HUES6 (cell line): ENCODE measurements at regions not wholly inside any gene's neighbourhood (a gene's known extent, or its start where the extent isn't known, plus 50 kb on each side); places are given as distances from the start of the nearest gene placed in this dataset.

Experiments used
- H3K27ac ChIP-seq: 2 replicates; pipeline ENCODE4 v1.7.0; 2013; ENCODE audit warnings: low read depth, mild to moderate bottlenecking, low read length, inconsistent platforms
- H3K27me3 ChIP-seq: 2 replicates; pipeline ENCODE4 v1.6.1; 2013; ENCODE audit warnings: low read length; ENCODE audit not compliant: control insufficient read depth, insufficient read depth
- H3K36me3 ChIP-seq: 2 replicates; pipeline ENCODE4 v1.6.1; 2013; ENCODE audit warnings: low read length; ENCODE audit not compliant: control insufficient read depth, insufficient read depth
- H3K4me1 ChIP-seq: 2 replicates; pipeline ENCODE4 v1.6.1; 2013; ENCODE audit warnings: low read length; ENCODE audit not compliant: control insufficient read depth, insufficient read depth
- H3K4me3 ChIP-seq: 2 replicates; pipeline ENCODE4 v1.5.1; 2013; ENCODE audit warnings: low read depth, low read length
- H3K9ac ChIP-seq: one replicate; pipeline ENCODE4 v1.6.1; 2013; ENCODE audit warnings: mild to moderate bottlenecking, low read length
- H3K9me3 ChIP-seq: 2 replicates; pipeline ENCODE4 v1.6.1; 2013; ENCODE audit warnings: low read depth, low read length; ENCODE audit not compliant: control insufficient read depth, insufficient read depth

- no peaks in the 10 kb centered on the region for H3K36me3 ChIP-seq
- H3K27ac ChIP-seq, result no peak overlapping the region
Observed at GRCh38 chr2:36235882-36236281, 119.7 kb upstream of the CRIM1 start.

GRCh38 chr2:36235426-36235825 lies 120.2 kb upstream of the CRIM1 start:
- H3K36me3 ChIP-seq, result no peaks in the 10 kb centered on the region
- no peak overlapping the region for H3K4me3 ChIP-seq
- no peak overlapping the region for H3K9ac ChIP-seq
- H3K9me3 ChIP-seq, result no peaks in the 10 kb centered on the region
- no peaks in the 10 kb centered on the region for H3K27me3 ChIP-seq
- no peak overlapping the region for H3K27ac ChIP-seq
- H3K4me1 ChIP-seq, result no peaks in the 10 kb centered on the region

More at GRCh38 chr2:36235882-36236281, 119.7 kb upstream of the CRIM1 start:
- H3K9me3 ChIP-seq, result no peaks in the 10 kb centered on the region
- H3K4me3 ChIP-seq, result no peak overlapping the region
- no peak overlapping the region for H3K9ac ChIP-seq
- no peaks in the 10 kb centered on the region for H3K4me1 ChIP-seq
- H3K27me3 ChIP-seq, result no peaks in the 10 kb centered on the region

- H3K9me3 ChIP-seq, result no peaks in the 10 kb centered on the region
- no peak overlapping the region for H3K4me3 ChIP-seq
- no peak overlapping the region for H3K27ac ChIP-seq
- H3K36me3 ChIP-seq, result no peaks in the 10 kb centered on the region
- no peaks in the 10 kb centered on the region for H3K4me1 ChIP-seq
- no peaks in the 10 kb centered on the region for H3K27me3 ChIP-seq
- no peak overlapping the region for H3K9ac ChIP-seq
Observed at GRCh38 chr2:36223259-36223658, 132.3 kb upstream of the CRIM1 start.

GRCh38 chr2:36222485-36222884 lies 133.1 kb upstream of the CRIM1 start:
- Histone ChIP-seq H3K27me3 (no peaks in the 10 kb centered on the region), H3K27ac (no peak overlapping the region), H3K4me1 (no peaks in the 10 kb centered on the region), H3K9me3 (no peaks in the 10 kb centered on the region), H3K4me3 (no peak overlapping the region), H3K9ac (no peak overlapping the region), H3K36me3 (no peaks in the 10 kb centered on the region)

- H3K9me3 ChIP-seq, result no peaks in the 10 kb centered on the region
- H3K4me3 ChIP-seq, result no peak overlapping the region
- no peaks in the 10 kb centered on the region for H3K27me3 ChIP-seq
- H3K4me1 ChIP-seq, result peaks cover 4% of the 10 kb centered on the region; the same call in 1 of the 2 replicates
- no peak overlapping the region for H3K27ac ChIP-seq
- H3K9ac ChIP-seq, result no peak overlapping the region
- H3K36me3 ChIP-seq, result no peaks in the 10 kb centered on the region
Observed at GRCh38 chr2:36214691-36215090, 140.9 kb upstream of the CRIM1 start.

GRCh38 chr2:36203366-36203765 lies 152.2 kb upstream of the CRIM1 start:
- H3K27ac ChIP-seq, result no peak overlapping the region
- H3K9ac ChIP-seq, result no peak overlapping the region
- no peaks in the 10 kb centered on the region for H3K36me3 ChIP-seq
- H3K9me3 ChIP-seq, result peaks cover 12% of the 10 kb centered on the region; the same call in 1 of the 2 replicates
- no peaks in the 10 kb centered on the region for H3K4me1 ChIP-seq
- H3K4me3 ChIP-seq, result no peak overlapping the region
- H3K27me3 ChIP-seq, result no peaks in the 10 kb centered on the region

GRCh38 chr2:36197181-36197971 lies 158.2 kb upstream of the CRIM1 start:
- peaks cover 12% of the 10 kb centered on the region; the same call in 1 of the 2 replicates for H3K9me3 ChIP-seq
- H3K4me1 ChIP-seq, result no peaks in the 10 kb centered on the region
- H3K27me3 ChIP-seq, result no peaks in the 10 kb centered on the region
- H3K36me3 ChIP-seq, result no peaks in the 10 kb centered on the region
- H3K27ac ChIP-seq, result no peak overlapping the region
- H3K9ac ChIP-seq, result no peak overlapping the region
- no peak overlapping the region for H3K4me3 ChIP-seq

GRCh38 chr2:36193680-36194079 lies 161.9 kb upstream of the CRIM1 start:
- Histone ChIP-seq H3K36me3 (no peaks in the 10 kb centered on the region), H3K9me3 (no peaks in the 10 kb centered on the region), H3K9ac (no peak overlapping the region), H3K27me3 (no peaks in the 10 kb centered on the region), H3K4me1 (no peaks in the 10 kb centered on the region), H3K27ac (no peak overlapping the region), H3K4me3 (no peak overlapping the region)

GRCh38 chr2:36192983-36193382 lies 162.6 kb upstream of the CRIM1 start:
- Histone ChIP-seq H3K36me3 (no peaks in the 10 kb centered on the region), H3K4me3 (no peak overlapping the region), H3K27me3 (no peaks in the 10 kb centered on the region), H3K27ac (no peak overlapping the region), H3K4me1 (no peaks in the 10 kb centered on the region), H3K9me3 (no peaks in the 10 kb centered on the region), H3K9ac (no peak overlapping the region)

- H3K9me3 ChIP-seq, result no peaks in the 10 kb centered on the region
- no peaks in the 10 kb centered on the region for H3K36me3 ChIP-seq
- no peak overlapping the region for H3K27ac ChIP-seq
- no peak overlapping the region for H3K4me3 ChIP-seq
- H3K9ac ChIP-seq, result no peak overlapping the region
- H3K4me1 ChIP-seq, result no peaks in the 10 kb centered on the region
- H3K27me3 ChIP-seq, result no peaks in the 10 kb centered on the region
Observed at GRCh38 chr2:36190097-36190496, 165.5 kb upstream of the CRIM1 start.

GRCh38 chr2:36185624-36186023 lies 170.0 kb upstream of the CRIM1 start:
- H3K27ac ChIP-seq, result no peak overlapping the region
- H3K9me3 ChIP-seq, result no peaks in the 10 kb centered on the region; the same call in 1 of the 2 replicates
- no peak overlapping the region for H3K9ac ChIP-seq
- no peaks in the 10 kb centered on the region for H3K36me3 ChIP-seq
- H3K27me3 ChIP-seq, result no peaks in the 10 kb centered on the region
- H3K4me3 ChIP-seq, result no peak overlapping the region
- H3K4me1 ChIP-seq, result no peaks in the 10 kb centered on the region
